Suppressor macrophage treated with lipopolysaccharide for 1 hour (primary cell): ENCODE measurements at regions not wholly inside any gene's neighbourhood (a gene's known extent, or its start where the extent isn't known, plus 50 kb on each side); places are given as distances from the start of the nearest gene placed in this dataset.

Experiments used
- DNase-seq, 3 donors: peaks; one replicate each; pipeline ENCODE4 v3.0.0-alpha.2; 2020 to 2022

- no peak for DNase-seq
These were observed 53.6 kb downstream of the ARF6 start for GRCh38 chr14:49946320-49947141.

- no peak for DNase-seq
These were observed 54.6 kb downstream of the ARF6 start for GRCh38 chr14:49947506-49947905.

GRCh38 chr14:49950275-49951228 is 57.7 kb downstream of the ARF6 start:
- no peak for DNase-seq

- no peak for DNase-seq
These were observed 58.3 kb downstream of the ARF6 start for GRCh38 chr14:49951229-49951607.

GRCh38 chr14:49951691-49952345 is 58.9 kb downstream of the ARF6 start:
- no peak for DNase-seq

- no peak for DNase-seq
These were observed 60.3 kb downstream of the ARF6 start for GRCh38 chr14:49953196-49953595.

GRCh38 chr14:49954171-49954631 is 61.3 kb downstream of the ARF6 start:
- DNase-seq: peak in 1 of 3 donors; percentile 48

- peak; percentile 46 to 61 (median 55) for DNase-seq
These were observed 62.1 kb downstream of the ARF6 start for GRCh38 chr14:49955024-49955423.

- DNase-seq: no peak
These were observed 64.4 kb downstream of the ARF6 start for GRCh38 chr14:49957089-49957852.

- no peak for DNase-seq
These were observed 67.0 kb downstream of the ARF6 start for GRCh38 chr14:49959822-49960408.

- DNase-seq: no peak
These were observed 67.6 kb downstream of the ARF6 start for GRCh38 chr14:49960453-49960852.

GRCh38 chr14:49961270-49962222 is 68.7 kb downstream of the ARF6 start:
- no peak for DNase-seq

GRCh38 chr14:49962621-49963020 is 69.7 kb downstream of the ARF6 start:
- DNase-seq: peak; percentile 35 to 54 (median 41)

GRCh38 chr14:49965068-49965651 is 72.3 kb downstream of the ARF6 start:
- DNase-seq: peak in 2 of 3 donors; percentile 35 to 41

- no peak for DNase-seq
These were observed 73.5 kb downstream of the ARF6 start for GRCh38 chr14:49966304-49966809.

GRCh38 chr14:49966971-49967630 is 74.2 kb downstream of the ARF6 start:
- DNase-seq: no peak

GRCh38 chr14:49969961-49970360 is 77.1 kb downstream of the ARF6 start:
- DNase-seq: no peak

- peak in 2 of 3 donors; percentile 31 to 54 for DNase-seq
These were observed 77.7 kb downstream of the ARF6 start for GRCh38 chr14:49970474-49971147.
